ENCODE measurements at regions not wholly inside any gene's neighbourhood (a gene's known extent, or its start where the extent isn't known, plus 50 kb on each side); places are given as distances from the start of the nearest gene placed in this dataset.

DNA sequence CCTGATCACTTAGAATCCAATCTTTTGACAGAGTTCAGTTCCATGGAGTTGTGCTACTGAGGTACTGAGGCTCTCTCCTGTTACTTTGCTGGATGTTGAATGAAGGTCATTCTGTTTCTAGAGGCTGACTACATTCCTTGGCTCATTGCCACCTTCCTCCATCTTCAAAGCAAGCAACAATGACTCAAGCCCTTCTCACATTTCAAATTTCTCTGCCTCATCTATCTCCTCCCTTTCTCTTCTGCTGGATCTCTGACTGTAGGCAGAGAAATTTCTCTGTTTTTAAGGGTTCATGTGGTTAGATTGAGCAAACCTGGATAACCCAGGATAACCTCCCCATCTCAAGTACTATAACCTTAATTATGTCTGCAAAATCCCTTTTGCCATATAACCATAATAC is 775.4 kb downstream of the STPG2 start:
- H3K27me3 ChIP-seq (ENCODE audit: control insufficient read depth, extremely low read depth, insufficient read depth, low read length): no peaks in the 10 kb centered on the region
- H3K79me2 ChIP-seq (ENCODE audit: control insufficient read depth, insufficient read depth, low read length): no peaks in the 10 kb centered on the region
- no peak overlapping the region for H2AFZ ChIP-seq (ENCODE audit: control insufficient read depth, low read length)
- no peaks in the 10 kb centered on the region for H3K4me1 ChIP-seq (ENCODE audit: control insufficient read depth, extremely low read depth, insufficient read depth, low read length)
- FAIRE-seq: no peak
- TF ChIP-seq, protein P1, sequence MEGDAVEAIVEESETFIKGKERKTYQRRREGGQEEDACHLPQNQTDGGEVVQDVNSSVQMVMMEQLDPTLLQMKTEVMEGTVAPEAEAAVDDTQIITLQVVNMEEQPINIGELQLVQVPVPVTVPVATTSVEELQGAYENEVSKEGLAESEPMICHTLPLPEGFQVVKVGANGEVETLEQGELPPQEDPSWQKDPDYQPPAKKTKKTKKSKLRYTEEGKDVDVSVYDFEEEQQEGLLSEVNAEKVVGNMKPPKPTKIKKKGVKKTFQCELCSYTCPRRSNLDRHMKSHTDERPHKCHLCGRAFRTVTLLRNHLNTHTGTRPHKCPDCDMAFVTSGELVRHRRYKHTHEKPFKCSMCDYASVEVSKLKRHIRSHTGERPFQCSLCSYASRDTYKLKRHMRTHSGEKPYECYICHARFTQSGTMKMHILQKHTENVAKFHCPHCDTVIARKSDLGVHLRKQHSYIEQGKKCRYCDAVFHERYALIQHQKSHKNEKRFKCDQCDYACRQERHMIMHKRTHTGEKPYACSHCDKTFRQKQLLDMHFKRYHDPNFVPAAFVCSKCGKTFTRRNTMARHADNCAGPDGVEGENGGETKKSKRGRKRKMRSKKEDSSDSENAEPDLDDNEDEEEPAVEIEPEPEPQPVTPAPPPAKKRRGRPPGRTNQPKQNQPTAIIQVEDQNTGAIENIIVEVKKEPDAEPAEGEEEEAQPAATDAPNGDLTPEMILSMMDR (optimal IDR thresholded peaks at IDR 0.05 in 1 of 3, IDR thresholded peaks at IDR 0.05 in 1 of 3, conservative IDR thresholded peaks at IDR 0.05 in 1 of 3; ENCODE audit: extremely low read depth in 1 of 3, insufficient read depth in 2 of 3, low read length in 3 of 3): no peak
- TF ChIP-seq EZH2 (IDR thresholded peaks at IDR 0.05; ENCODE audit: low read length): no peak
- H3K9me3 ChIP-seq (ENCODE audit: control insufficient read depth, low read depth, low read length): no peaks in the 10 kb centered on the region
- no peak overlapping the region for H3K4me3 ChIP-seq (ENCODE audit: control insufficient read depth in 2 of 3, extremely low read depth in 1 of 3, insufficient read depth in 2 of 3, low read depth in 1 of 3, low read length in 3 of 3)
- DNase-seq (ENCODE audit: low read depth, low spot score): no peak
- no peaks in the 10 kb centered on the region for H4K20me1 ChIP-seq (ENCODE audit: control insufficient read depth, extremely low read depth, insufficient read depth, low read length)
- H3K36me3 ChIP-seq (ENCODE audit: control insufficient read depth in 2 of 2, extremely low read depth in 1 of 2, insufficient read depth in 2 of 2, low read length in 2 of 2): no peaks in the 10 kb centered on the region
- H3K27ac ChIP-seq (ENCODE audit: control insufficient read depth, insufficient read depth, low read length): no peak overlapping the region
- no peaks in the 10 kb centered on the region for H3K9me1 ChIP-seq (ENCODE audit: control insufficient read depth, extremely low read depth, insufficient read depth, low read length)
- dilution Hi-C loops (cut with MboI; ENCODE audit: extremely low pct_ligation_motif_present, low sequenced_read_pairs): no loop called here
- no peak overlapping the region for H3K4me2 ChIP-seq (ENCODE audit: control insufficient read depth, extremely low read depth, insufficient read depth, low read depth, low read length)
- no peak overlapping the region for H3K9ac ChIP-seq (ENCODE audit: control insufficient read depth, extremely low read depth, insufficient read depth, low read length)

DNA sequence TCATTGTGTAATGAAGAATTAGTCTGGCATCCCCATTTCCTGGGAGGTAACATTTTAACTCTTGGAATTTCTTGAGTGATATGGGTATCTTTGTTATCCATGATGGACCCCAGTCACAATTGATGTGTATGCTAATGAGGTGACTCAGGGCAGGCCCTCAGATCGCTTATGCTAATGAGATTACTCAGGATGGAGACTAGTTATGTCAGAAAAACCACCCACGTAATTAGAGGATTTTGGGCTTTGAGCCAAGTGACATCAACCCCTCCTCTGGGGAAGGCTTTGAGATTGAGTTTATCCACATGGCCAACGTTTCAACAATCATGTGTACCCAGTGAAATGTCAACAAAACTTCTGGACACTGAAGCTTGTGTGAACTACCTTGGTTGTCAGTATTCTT is 772.7 kb downstream of the STPG2 start:
- no peak for FAIRE-seq
- Histone ChIP-seq H3K36me3 (ENCODE audit: control insufficient read depth in 2 of 2, extremely low read depth in 1 of 2, insufficient read depth in 2 of 2, low read length in 2 of 2) (no peaks in the 10 kb centered on the region), H3K79me2 (ENCODE audit: control insufficient read depth, insufficient read depth, low read length) (no peaks in the 10 kb centered on the region), H3K9ac (ENCODE audit: control insufficient read depth, extremely low read depth, insufficient read depth, low read length) (no peak overlapping the region), H3K4me2 (ENCODE audit: control insufficient read depth, extremely low read depth, insufficient read depth, low read depth, low read length) (no peak overlapping the region), H4K20me1 (ENCODE audit: control insufficient read depth, extremely low read depth, insufficient read depth, low read length) (no peaks in the 10 kb centered on the region), H3K4me1 (ENCODE audit: control insufficient read depth, extremely low read depth, insufficient read depth, low read length) (no peaks in the 10 kb centered on the region), H3K27me3 (ENCODE audit: control insufficient read depth, extremely low read depth, insufficient read depth, low read length) (no peaks in the 10 kb centered on the region), H3K9me3 (ENCODE audit: control insufficient read depth, low read depth, low read length) (no peaks in the 10 kb centered on the region), H3K27ac (ENCODE audit: control insufficient read depth, insufficient read depth, low read length) (no peak overlapping the region), H3K9me1 (ENCODE audit: control insufficient read depth, extremely low read depth, insufficient read depth, low read length) (no peaks in the 10 kb centered on the region), H3K4me3 (ENCODE audit: control insufficient read depth in 2 of 3, extremely low read depth in 1 of 3, insufficient read depth in 2 of 3, low read depth in 1 of 3, low read length in 3 of 3) (no peak overlapping the region), H2AFZ (ENCODE audit: control insufficient read depth, low read length) (no peak overlapping the region)
- DNase-seq (ENCODE audit: low read depth, low spot score): no peak
- dilution Hi-C loops (cut with MboI; ENCODE audit: extremely low pct_ligation_motif_present, low sequenced_read_pairs): no loop called here
- no peak for TF ChIP-seq EZH2 (IDR thresholded peaks at IDR 0.05; ENCODE audit: low read length)
- TF ChIP-seq, protein P1 (optimal IDR thresholded peaks at IDR 0.05 in 1 of 3, IDR thresholded peaks at IDR 0.05 in 1 of 3, conservative IDR thresholded peaks at IDR 0.05 in 1 of 3; ENCODE audit: extremely low read depth in 1 of 3, insufficient read depth in 2 of 3, low read length in 3 of 3): no peak

Data from keratinocyte (primary cell).